PC-3 (cell line): ENCODE measurements at regions not wholly inside any gene's neighbourhood (a gene's known extent, or its start where the extent isn't known, plus 50 kb on each side); places are given as distances from the start of the nearest gene placed in this dataset.
A peak's percentile ranks its signal among the peaks of the same experiment; 100 is the strongest.

Experiments used
- ATAC-seq: fragments of 200-7000 bp; cut with Tn5 transposase; 2 replicates; pipeline ENCODE4 v1.9.1; 2020; ENCODE audit warnings: mild to moderate bottlenecking, moderate library complexity
- BruUV-seq: library from RNA; stranded (reverse); fragments of 400-500 nt; replicated peaks from 2 replicates; lab custom pipeline; 2021; lab: Mats Ljungman, UMichigan
- CTCF ChIA-PET: fragments of 300-600 bp; sonication (Branson Sonifier 250); formaldehyde crosslinking; loops from one replicate; lab custom pipeline; 2022; ENCODE audit warnings: antibody characterized with exemption; lab: Charles Lee
- POLR2A ChIA-PET: fragments of 300-600 bp; sonication (Branson Sonifier 250); formaldehyde crosslinking; loops from one replicate; lab custom pipeline; 2022; ENCODE audit warnings: antibody characterized with exemption; ENCODE audit not compliant: unreplicated experiment; lab: Charles Lee
- DNase-seq: peaks from one replicate; pipeline ENCODE4 v3.0.0-alpha.2; 2015
- H2AFZ ChIP-seq: fragments of 300-600 bp; sonication (generic); 2 replicates; pipeline ENCODE4 v1.6.0; 2016; ENCODE audit warnings: antibody characterized with exemption, low read length
- H3F3A ChIP-seq: fragments of 300-600 bp; sonication (generic); one replicate; pipeline ENCODE4 v1.6.0; 2017; ENCODE audit warnings: antibody characterized with exemption, low read length, control low read depth, mild to moderate bottlenecking; ENCODE audit not compliant: unreplicated experiment
- H3K27ac ChIP-seq: fragments of 300-600 bp; sonication (generic); 2 replicates; pipeline ENCODE4 v1.5.1; 2016; ENCODE audit warnings: mild to moderate bottlenecking, low read length
- H3K27me3 ChIP-seq: fragments of 300-600 bp; sonication (generic); 2 replicates; pipeline ENCODE4 v1.6.1; 2016; ENCODE audit warnings: low read length, mixed read lengths
- H3K36me3 ChIP-seq: fragments of 300-600 bp; sonication (generic); 2 replicates; pipeline ENCODE4 v1.6.1; 2016; ENCODE audit warnings: low read depth, mixed run types, low read length, mixed read lengths
- H3K4me1 ChIP-seq: fragments of 300-600 bp; sonication (generic); 2 replicates; pipeline ENCODE4 v1.5.1; 2016; ENCODE audit warnings: low read length; ENCODE audit not compliant: insufficient read depth
- H3K4me2 ChIP-seq: fragments of 300-600 bp; sonication (generic); 2 replicates; pipeline ENCODE4 v1.6.0; 2016; ENCODE audit warnings: low read length
- H3K4me3 ChIP-seq: fragments of 300-600 bp; sonication (generic); 2 replicates; pipeline ENCODE4 v1.5.1; 2016; ENCODE audit warnings: mild to moderate bottlenecking, low read length, mixed read lengths
- H3K79me2 ChIP-seq: fragments of 300-600 bp; sonication (generic); 2 replicates; pipeline ENCODE4 v1.6.1; 2017; ENCODE audit warnings: low read length, mixed read lengths
- H3K9ac ChIP-seq: fragments of 300-600 bp; sonication (generic); 2 replicates; pipeline ENCODE4 v1.6.0; 2016; ENCODE audit warnings: mild to moderate bottlenecking, low read length
- H3K9me2 ChIP-seq: fragments of 300-600 bp; sonication (generic); replicated peaks from 2 replicates; pipeline ENCODE4 v1.6.1; 2016; ENCODE audit warnings: mixed run types, low read length, mixed read lengths
- H3K9me3 ChIP-seq: fragments of 300-600 bp; sonication (generic); 2 replicates; pipeline ENCODE4 v1.6.1; 2016; ENCODE audit warnings: low read length, mixed read lengths
- H4K20me1 ChIP-seq: fragments of 300-600 bp; sonication (generic); 2 replicates; pipeline ENCODE4 v1.6.1; 2016; ENCODE audit warnings: low read length, mixed read lengths
- CTCF ChIP-seq: fragments of 300-600 bp; sonication (generic); conservative IDR thresholded peaks from 2 replicates; pipeline ENCODE4 v1.5.1; 2017; ENCODE audit warnings: antibody characterized with exemption, low read depth, mild to moderate bottlenecking, low read length
- EZH2 ChIP-seq: fragments of 300-600 bp; sonication (generic); IDR thresholded peaks from one replicate; pipeline ENCODE4 v1.6.1; 2017; ENCODE audit warnings: antibody characterized with exemption, mild to moderate bottlenecking, low read length; ENCODE audit not compliant: unreplicated experiment
- EZH2phosphoT487 ChIP-seq: fragments of 300-600 bp; sonication (generic); IDR thresholded peaks from 2 replicates; pipeline ENCODE4 v1.6.1; 2018; ENCODE audit warnings: mild to moderate bottlenecking, antibody characterized with exemption, low read length, borderline replicate concordance
- intact Hi-C: fragments of 100-400 bp; cut with micrococcal nuclease; formaldehyde crosslinking; loops from 2 replicates; pipeline ENCODE4 v1.9.0; 2023

GRCh38 chr3:24582431-24583403, 88.1 kb upstream of the THRB start:
- H3K36me3 ChIP-seq, result no peaks in the 10 kb centered on the region
- intact Hi-C loops, result no loop called here
- ATAC-seq, result peak; percentile 78
- no peak overlapping the region for H3K27ac ChIP-seq
- ChIA-PET POLR2A (interaction anchor here (0.7 kb wide), 1 partner anchor 110 kb away, joined by 3 read pairs; no protein-coding TSS in a partner anchor), CTCF (no interaction called here)
- H3K4me1 ChIP-seq, result no peaks in the 10 kb centered on the region
- no peaks in the 10 kb centered on the region for H3F3A ChIP-seq
- H3K4me3 ChIP-seq, result no peak overlapping the region
- no peak overlapping the region for H3K9ac ChIP-seq
- TF ChIP-seq EZH2 (no peak), CTCF (peak; percentile 73), EZH2phosphoT487 (no peak)
- H3K79me2 ChIP-seq, result no peaks in the 10 kb centered on the region
- no peaks in the 10 kb centered on the region for H3K9me3 ChIP-seq
- BruUV-seq, result no TSS peak
- H3K9me2 ChIP-seq, result no peaks in the 10 kb centered on the region
- H2AFZ ChIP-seq, result no peak overlapping the region
- peak; percentile 60 for DNase-seq
- H3K27me3 ChIP-seq, result no peaks in the 10 kb centered on the region
- no peak overlapping the region for H3K4me2 ChIP-seq
- H4K20me1 ChIP-seq, result no peaks in the 10 kb centered on the region

- H4K20me1 ChIP-seq, result no peaks in the 10 kb centered on the region
- no peak overlapping the region for H3K27ac ChIP-seq
- TF ChIP-seq EZH2 (no peak), EZH2phosphoT487 (no peak), CTCF (no peak)
- H3K4me3 ChIP-seq, result no peak overlapping the region
- H3K9me3 ChIP-seq, result no peaks in the 10 kb centered on the region
- no peak for DNase-seq
- peaks cover 20% of the 10 kb centered on the region for H3K4me1 ChIP-seq
- no TSS peak for BruUV-seq
- ChIA-PET POLR2A (interaction anchor here (0.7 kb wide), 1 partner anchor 60 kb away, joined by 4 read pairs; no protein-coding TSS in a partner anchor), CTCF (no interaction called here)
- H3K27me3 ChIP-seq, result no peaks in the 10 kb centered on the region
- no peaks in the 10 kb centered on the region for H3K36me3 ChIP-seq
- H3K79me2 ChIP-seq, result no peaks in the 10 kb centered on the region
- H2AFZ ChIP-seq, result no peak overlapping the region
- H3F3A ChIP-seq, result peaks cover 4% of the 10 kb centered on the region
- H3K4me2 ChIP-seq, result no peak overlapping the region
- ATAC-seq, result no peak
- H3K9me2 ChIP-seq, result no peaks in the 10 kb centered on the region
- no peak overlapping the region for H3K9ac ChIP-seq
- intact Hi-C loops, result no loop called here
These were observed 92.3 kb upstream of the THRB start for GRCh38 chr3:24586920-24587319.
